Uterus (tissue), 3 donors: ENCODE measurements at regions not wholly inside any gene's neighbourhood (a gene's known extent, or its start where the extent isn't known, plus 50 kb on each side); places are given as distances from the start of the nearest gene placed in this dataset.

ENCODE experiments used
- DNase-seq, 2 donors: peaks; one replicate each; pipeline ENCODE4 v3.0.0-alpha.2; 2019 to 2020
- H3K27ac ChIP-seq, 2 donors: fragments of 200-600 bp; sonication (generic); 1 replicate in 1 of 2; 2 replicates in 1 of 2; pipeline ENCODE4 v1.5.1; 2016 to 2018
- H3K27me3 ChIP-seq, 2 donors: fragments of 200-600 bp; sonication (generic); one replicate each; pipeline ENCODE4 v1.5.1; 2018 to 2019; ENCODE audit warnings: control low read depth in 1 of 2
- H3K36me3 ChIP-seq, 2 donors: fragments of 200-600 bp; sonication (generic); one replicate each; pipeline ENCODE4 v1.5.1; 2019; ENCODE audit warnings: control low read depth in 1 of 2
- H3K4me1 ChIP-seq, 2 donors: fragments of 200-600 bp; sonication (generic); one replicate each; pipeline ENCODE4 v1.5.1; 2018 to 2019; ENCODE audit warnings: control low read depth in 1 of 2
- H3K4me3 ChIP-seq, 2 donors: fragments of 200-600 bp; sonication (generic); 1 replicate in 1 of 2; 2 replicates in 1 of 2; pipeline ENCODE4 v1.5.1; 2018 to 2019; ENCODE audit warnings: mild to moderate bottlenecking in 1 of 2
- H3K9me3 ChIP-seq, 2 donors: fragments of 200-600 bp; sonication (generic); one replicate each; pipeline ENCODE4 v1.5.1; 2019; ENCODE audit warnings: control low read depth in 1 of 2
- CTCF ChIP-seq, 4 experiments: fragments of 200-600 bp in 2 of 4; fragments of 450-650 bp in 2 of 4; sonication (generic) in 2 of 4; IDR thresholded peaks; one replicate each; pipeline ENCODE4 v1.5.1; 2016 to 2019; ENCODE audit warnings: antibody characterized with exemption in 4 of 4, mild to moderate bottlenecking in 2 of 4, moderate library complexity in 1 of 4
- POLR2A ChIP-seq, 2 donors: fragments of 450-650 bp; IDR thresholded peaks; one replicate each; pipeline ENCODE4 v1.6.1; 2016; ENCODE audit warnings: antibody characterized with exemption in 2 of 2, mild to moderate bottlenecking in 1 of 2, moderate library complexity in 1 of 2
- intact Hi-C: fragments of 100-400 bp; cut with DNase I; formaldehyde crosslinking; loops from one replicate; pipeline ENCODE4 v1.15.1; 2023; ENCODE audit warnings: low total_unique reads
- donor health status: DM: yes; HTN: yes; CAD: no.

GRCh38 chr12:83841620-83842019, 1071.0 kb downstream of the SLC6A15 start:
- H3K9me3 ChIP-seq = no peaks in the 10 kb centered on the region
- intact Hi-C loops = no loop called here
- H3K27ac ChIP-seq = no peak overlapping the region
- DNase-seq = no peak
- no peaks in the 10 kb centered on the region for H3K27me3 ChIP-seq
- no peak overlapping the region for H3K4me3 ChIP-seq
- no peak for TF ChIP-seq POLR2A (IDR thresholded peaks at IDR 0.05)
- no peak for TF ChIP-seq CTCF (IDR thresholded peaks at IDR 0.05)
- H3K36me3 ChIP-seq = no peaks in the 10 kb centered on the region
- no peaks in the 10 kb centered on the region for H3K4me1 ChIP-seq

GRCh38 chr12:83827860-83828259, 1084.7 kb downstream of the SLC6A15 start:
- intact Hi-C loops = no loop called here
- Histone ChIP-seq H3K27ac (no peak overlapping the region), H3K36me3 (no peaks in the 10 kb centered on the region), H3K27me3 (no peaks in the 10 kb centered on the region), H3K4me1 (peaks cover 0 to 4% of the 10 kb centered on the region in 2 donors), H3K9me3 (no peaks in the 10 kb centered on the region), H3K4me3 (no peak overlapping the region)
- no peak for DNase-seq
- TF ChIP-seq CTCF (IDR thresholded peaks at IDR 0.05) = no peak
- TF ChIP-seq POLR2A (IDR thresholded peaks at IDR 0.05) = no peak

- Histone ChIP-seq H3K9me3 (no peaks in the 10 kb centered on the region), H3K27me3 (no peaks in the 10 kb centered on the region), H3K27ac (no peak overlapping the region), H3K36me3 (no peaks in the 10 kb centered on the region), H3K4me3 (no peak overlapping the region), H3K4me1 (peaks cover 0 to 4% of the 10 kb centered on the region in 2 donors)
- TF ChIP-seq POLR2A (IDR thresholded peaks at IDR 0.05) (no peak), CTCF (IDR thresholded peaks at IDR 0.05) (no peak)
- intact Hi-C loops = no loop called here
- DNase-seq = no peak
Observed at GRCh38 chr12:83827193-83827592, 1085.4 kb downstream of the SLC6A15 start.

GRCh38 chr12:83826112-83826511, 1086.5 kb downstream of the SLC6A15 start:
- DNase-seq = no peak
- Histone ChIP-seq H3K27ac (no peak overlapping the region), H3K9me3 (no peaks in the 10 kb centered on the region), H3K4me1 (peaks cover 0 to 4% of the 10 kb centered on the region in 2 donors), H3K4me3 (no peak overlapping the region), H3K27me3 (no peaks in the 10 kb centered on the region), H3K36me3 (no peaks in the 10 kb centered on the region)
- no peak for TF ChIP-seq CTCF (IDR thresholded peaks at IDR 0.05)
- no peak for TF ChIP-seq POLR2A (IDR thresholded peaks at IDR 0.05)
- intact Hi-C loops = no loop called here

GRCh38 chr12:83823386-83824045, 1089.1 kb downstream of the SLC6A15 start:
- no peak for TF ChIP-seq POLR2A (IDR thresholded peaks at IDR 0.05)
- no peak for TF ChIP-seq CTCF (IDR thresholded peaks at IDR 0.05)
- Histone ChIP-seq H3K9me3 (no peaks in the 10 kb centered on the region), H3K4me1 (peaks cover 0 to 4% of the 10 kb centered on the region in 2 donors), H3K4me3 (no peak overlapping the region), H3K36me3 (no peaks in the 10 kb centered on the region), H3K27ac (no peak overlapping the region), H3K27me3 (no peaks in the 10 kb centered on the region)
- intact Hi-C loops = no loop called here
- DNase-seq = no peak
